IMR-90 (cell line): ENCODE measurements at regions not wholly inside any gene's neighbourhood (a gene's known extent, or its start where the extent isn't known, plus 50 kb on each side); places are given as distances from the start of the nearest gene placed in this dataset.

Experiments
- ATAC-seq: fragments of 200-7000 bp; cut with Tn5 transposase; 2 replicates; pipeline ENCODE4 v1.9.1; 2020; ENCODE audit warnings: low read depth, mild to moderate bottlenecking, moderate library complexity
- BruUV-seq: library from RNA; stranded (reverse); fragments of 400-500 nt; replicated peaks from 2 replicates; lab custom pipeline; 2021; lab: Mats Ljungman, UMichigan
- CTCF ChIA-PET: fragments of 300-600 bp; formaldehyde crosslinking; extraction: SDS; loops from one replicate; lab custom pipeline; 2021; ENCODE audit warnings: antibody characterized with exemption; lab: Yijun Ruan, JAX
- POLR2A ChIA-PET: fragments of 300-600 bp; sonication (Branson Sonifier 250); formaldehyde crosslinking; loops from one replicate; lab custom pipeline; 2022; ENCODE audit warnings: antibody characterized with exemption; ENCODE audit not compliant: unreplicated experiment; lab: Charles Lee
- DNase-seq: peaks from one replicate; pipeline ENCODE4 v3.0.0; 2013
- H2AFZ ChIP-seq: replicated peaks from 2 replicates; pipeline ENCODE3; 2013; ENCODE audit warnings: low read length, mild to moderate bottlenecking; ENCODE audit not compliant: poor library complexity
- H2AK5ac ChIP-seq: 2 replicates; pipeline ENCODE4 v1.6.1; 2013; ENCODE audit warnings: low read depth, low read length, inconsistent platforms
- H2AK9ac ChIP-seq: replicated peaks from 2 replicates; pipeline ENCODE3; 2013; ENCODE audit warnings: mild to moderate bottlenecking, low read depth, low read length, moderate library complexity; ENCODE audit not compliant: poor library complexity
- H2BK120ac ChIP-seq: 2 replicates; pipeline ENCODE4 v1.6.1; 2013; ENCODE audit warnings: low read depth, low read length, inconsistent platforms
- H2BK15ac ChIP-seq: 3 replicates; pipeline ENCODE4 v1.6.1; 2013; ENCODE audit warnings: low read depth, low read length, inconsistent platforms
- H2BK20ac ChIP-seq: 2 replicates; pipeline ENCODE4 v1.6.1; 2013; ENCODE audit warnings: low read depth, mild to moderate bottlenecking, inconsistent platforms, low read length, moderate library complexity
- H2BK5ac ChIP-seq: 2 replicates; pipeline ENCODE4 v1.6.1; 2013; ENCODE audit warnings: mild to moderate bottlenecking, low read depth, low read length, inconsistent platforms; ENCODE audit not compliant: poor library complexity, severe bottlenecking
- H3K14ac ChIP-seq: replicated peaks from 2 replicates; pipeline ENCODE4 v1.6.1; 2013; ENCODE audit warnings: low read depth, low read length, inconsistent platforms
- H3K18ac ChIP-seq: 2 replicates; pipeline ENCODE4 v1.6.1; 2013; ENCODE audit warnings: low read depth, low read length, control low read depth
- H3K23ac ChIP-seq: 2 replicates; pipeline ENCODE4 v1.6.1; 2013; ENCODE audit warnings: low read depth, low read length, inconsistent platforms
- H3K27ac ChIP-seq: 2 replicates; pipeline ENCODE4 v1.5.1; 2013; ENCODE audit warnings: mild to moderate bottlenecking, control low read depth, low read length; ENCODE audit not compliant: insufficient read depth
- H3K27me3 ChIP-seq: 2 replicates; pipeline ENCODE4 v1.6.1; 2013; ENCODE audit warnings: low read length; ENCODE audit not compliant: control insufficient read depth, insufficient read depth
- H3K36me3 ChIP-seq: 2 replicates; pipeline ENCODE4 v1.6.1; 2013; ENCODE audit warnings: low read length, mixed read lengths; ENCODE audit not compliant: control insufficient read depth, insufficient read depth
- H3K4ac ChIP-seq: 2 replicates; pipeline ENCODE4 v1.6.1; 2013; ENCODE audit warnings: low read depth, low read length, inconsistent platforms
- H3K4me1 ChIP-seq: 2 replicates; pipeline ENCODE4 v1.6.1; 2013; ENCODE audit warnings: low read length, mixed read lengths; ENCODE audit not compliant: control insufficient read depth, insufficient read depth
- H3K4me2 ChIP-seq: 2 replicates; pipeline ENCODE4 v1.6.1; 2013; ENCODE audit warnings: low read depth, mild to moderate bottlenecking, control low read depth, low read length, moderate library complexity
- H3K4me3 ChIP-seq: 2 replicates; pipeline ENCODE4 v1.5.1; 2013; ENCODE audit warnings: low read depth, mild to moderate bottlenecking, control low read depth, low read length, moderate library complexity; ENCODE audit not compliant: insufficient read depth
- H3K56ac ChIP-seq: 2 replicates; pipeline ENCODE4 v1.6.1; 2013; ENCODE audit warnings: low read length, inconsistent platforms; ENCODE audit not compliant: insufficient read depth; ENCODE audit errors: extremely low read depth
- H3K79me1 ChIP-seq, 2 experiments: 2 replicates each; pipeline ENCODE4 v1.6.1; 2013; ENCODE audit warnings: low read length in 2 of 2, inconsistent platforms in 1 of 2, low read depth in 1 of 2
- H3K9ac ChIP-seq: 2 replicates; pipeline ENCODE4 v1.6.1; 2013; ENCODE audit warnings: low read depth, low read length, control low read depth
- H3K9me1 ChIP-seq: 2 replicates; pipeline ENCODE4 v1.6.1; 2013; ENCODE audit warnings: low read length, inconsistent platforms; ENCODE audit not compliant: insufficient read depth
- H3K9me3 ChIP-seq: 2 replicates; pipeline ENCODE4 v1.6.1; 2013; ENCODE audit warnings: low read length; ENCODE audit not compliant: control insufficient read depth, insufficient read depth
- H4K20me1 ChIP-seq: 2 replicates; pipeline ENCODE4 v1.6.1; 2013; ENCODE audit warnings: low read length, inconsistent platforms; ENCODE audit not compliant: insufficient read depth
- H4K5ac ChIP-seq: 2 replicates; pipeline ENCODE4 v1.6.1; 2013; ENCODE audit warnings: mild to moderate bottlenecking, low read depth, low read length, control low read depth
- H4K8ac ChIP-seq, 2 experiments: 2 replicates each; pipeline ENCODE4 v1.6.1; 2013; ENCODE audit warnings: low read depth in 2 of 2, low read length in 2 of 2, control low read depth in 1 of 2, inconsistent platforms in 1 of 2
- H4K91ac ChIP-seq: 2 replicates; pipeline ENCODE4 v1.6.1; 2013; ENCODE audit warnings: low read depth, low read length, inconsistent platforms; ENCODE audit not compliant: insufficient read depth
- RAD21 ChIP-seq: IDR thresholded peaks from 2 replicates; pipeline ENCODE4 v1.6.1; 2012; ENCODE audit warnings: low read length, improper control_type of control experiment
- WGBS, 2 experiments: methylation state at CpG; one replicate each; pipeline versions ENCODE4 v1.1.5 to v1.1.7; 2013; ENCODE audit warnings: missing lambda C conversion rate in 2 of 2; ENCODE audit not compliant: insufficient read length in 1 of 2; ENCODE audit errors: extremely low coverage in 2 of 2; 5-methylcytosine and 5-hydroxymethylcytosine counted together
- dilution Hi-C: fragments of 300-500 bp; cut with HindIII; formaldehyde crosslinking; loops from one replicate; pipeline ENCODE4 v1.14.3; 2018; ENCODE audit warnings: low sequenced_read_pairs; ENCODE audit not compliant: unreplicated experiment
- in situ Hi-C: fragments of 300-500 bp; cut with MboI; formaldehyde crosslinking; loops from 3 replicates; pipeline ENCODE4 v1.14.3; 2019; ENCODE audit warnings: low sequenced_read_pairs, inconsistent platforms, mixed read lengths
- intact Hi-C: fragments of 100-400 bp; cut with micrococcal nuclease; formaldehyde crosslinking; loops from 2 replicates; pipeline ENCODE4 v1.10.0; 2022

GRCh38 chr10:63684257-63684936, 163.2 kb downstream of the REEP3 start:
- Histone ChIP-seq H3K9me3 (no peaks in the 10 kb centered on the region), H2BK20ac (no peak overlapping the region), H4K91ac (no peak overlapping the region), H3K4me2 (no peak overlapping the region), H3K23ac (no peak overlapping the region), H3K18ac (no peak overlapping the region), H3K14ac (no peak overlapping the region), H3K36me3 (no peaks in the 10 kb centered on the region), H2BK5ac (no peak overlapping the region), H3K4ac (no peak overlapping the region), H3K79me1 (no peaks in the 10 kb centered on the region), H4K20me1 (no peaks in the 10 kb centered on the region), H3K4me1 (0 out of 2 replicates have a peak, but pooled peaks cover 3% of the 10 kb centered on the region), H2AFZ (no peak overlapping the region), H3K4me3 (no peak overlapping the region), H3K9me1 (no peaks in the 10 kb centered on the region; the same call in 1 of the 2 replicates), H3K27ac (no peak overlapping the region), H3K27me3 (no peaks in the 10 kb centered on the region; the same call in none of the 2 replicates), H2AK9ac (no peak overlapping the region), H2BK15ac (no peak overlapping the region), H3K56ac (no peak overlapping the region), H2BK120ac (no peak overlapping the region), H4K8ac (no peak overlapping the region), H2AK5ac (no peak overlapping the region), H4K5ac (no peak overlapping the region), H3K9ac (no peak overlapping the region)
- ChIA-PET POLR2A (no interaction called here), CTCF (no interaction called here)
- dilution Hi-C loops: no loop called here
- no CpG with 5 or more reads among the region's 6 CpGs for WGBS, 2 experiments
- ATAC-seq (no peak), DNase-seq (no peak)
- intact Hi-C loops: no loop called here
- in situ Hi-C loops: no loop called here
- no peak for TF ChIP-seq RAD21
- BruUV-seq: no TSS peak
